ENCODE measurements at regions not wholly inside any gene's neighbourhood (a gene's known extent, or its start where the extent isn't known, plus 50 kb on each side); places are given as distances from the start of the nearest gene placed in this dataset.
A peak's percentile ranks its signal among the peaks of the same experiment; 100 is the strongest.
"Not testable (repeated sequence)": the region's sequence is repeated elsewhere in the genome, so short reads cannot be mapped to it uniquely, and the experiment has no call there.

DNA sequence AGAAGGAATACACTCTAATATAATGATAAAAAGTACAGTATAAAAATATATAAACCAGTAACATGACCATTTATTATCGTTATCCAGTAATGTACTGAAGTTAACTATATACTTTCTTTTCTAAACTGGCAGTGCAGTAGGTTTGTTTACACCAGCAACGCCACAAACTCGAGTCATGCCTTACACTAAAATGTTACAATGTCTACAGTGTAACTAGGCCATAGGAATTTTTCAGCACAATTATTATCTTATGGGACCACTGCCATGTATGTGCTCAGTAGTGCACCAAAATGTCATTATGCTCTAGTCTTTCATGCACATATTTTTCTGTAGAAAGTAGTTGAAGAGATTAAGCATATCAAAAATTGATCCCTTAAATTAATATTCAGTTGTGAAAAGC, 609.8 kb upstream of the BCHE start:
- peak; percentile 72 for DNase-seq (ENCODE audit: low spot score)

GRCh38 chr3:166446291-166446690, 609.1 kb upstream of the BCHE start:
- DNase-seq (ENCODE audit: low spot score), result peak; percentile 55

DNA sequence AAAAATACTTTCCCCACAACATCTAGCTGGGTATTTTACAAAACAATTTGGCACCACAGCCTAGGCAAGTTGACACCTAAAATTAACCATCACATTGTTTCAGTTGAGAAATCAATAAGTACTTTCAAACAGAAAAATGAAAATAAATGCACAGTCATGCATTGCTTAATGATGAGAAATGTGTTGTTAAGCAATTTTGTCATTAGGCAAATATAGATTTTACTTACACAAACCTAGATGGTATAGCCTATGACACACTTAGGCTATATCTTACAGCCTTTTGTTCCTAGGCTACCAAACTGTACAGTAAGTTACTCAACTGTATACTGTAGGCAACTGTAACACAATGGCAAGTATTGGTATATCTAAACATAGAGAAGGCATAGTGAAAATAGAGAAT, 608.6 kb upstream of the BCHE start:
- no peak for DNase-seq (ENCODE audit: low spot score)

GRCh38 chr3:166444756-166445155, 607.5 kb upstream of the BCHE start:
- peak; percentile 16 for DNase-seq (ENCODE audit: low spot score)

DNA sequence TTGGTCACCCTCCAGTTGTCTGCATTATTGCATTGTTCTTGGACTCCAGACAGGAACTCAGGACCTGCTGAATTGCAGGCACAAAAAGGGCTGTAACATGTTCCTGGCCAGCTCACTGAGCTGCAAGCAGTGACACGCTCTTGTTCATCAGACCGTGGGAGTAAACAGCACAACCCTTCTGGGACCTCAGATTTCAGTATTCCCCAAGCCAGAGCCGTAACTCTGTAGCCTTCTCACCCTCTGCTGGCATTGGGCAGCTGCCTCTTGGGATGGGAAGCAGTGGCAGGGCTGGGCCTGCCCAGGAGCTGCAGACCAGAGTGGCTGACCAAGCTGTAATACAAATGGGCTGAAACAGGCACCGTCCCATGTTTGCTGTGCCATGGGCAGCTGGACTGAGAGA, 607.1 kb upstream of the BCHE start:
- no peak for DNase-seq (ENCODE audit: low spot score)

- no peak for DNase-seq (ENCODE audit: low spot score)
Observed at GRCh38 chr3:166435469-166436057, 598.3 kb upstream of the BCHE start.

DNA sequence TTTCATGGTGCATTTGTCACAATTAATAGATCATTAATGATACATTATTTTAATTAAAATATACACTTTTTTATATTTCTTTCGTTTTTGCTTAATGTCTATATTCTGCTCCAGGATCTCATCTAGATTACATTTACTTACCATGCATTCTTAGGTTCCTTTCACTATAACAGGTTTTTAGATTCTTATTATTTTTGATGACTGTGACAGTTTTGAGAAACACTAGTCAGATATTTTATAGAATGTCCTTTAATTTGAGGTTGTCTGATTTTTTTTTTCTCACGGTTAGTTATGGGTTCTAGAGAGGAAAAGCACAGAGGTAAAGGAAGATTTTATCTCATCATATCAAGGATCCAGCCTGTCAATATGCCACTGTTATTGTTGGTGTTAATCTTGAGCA, 595.8 kb upstream of the BCHE start:
- no peak for DNase-seq (ENCODE audit: low spot score)

DNA sequence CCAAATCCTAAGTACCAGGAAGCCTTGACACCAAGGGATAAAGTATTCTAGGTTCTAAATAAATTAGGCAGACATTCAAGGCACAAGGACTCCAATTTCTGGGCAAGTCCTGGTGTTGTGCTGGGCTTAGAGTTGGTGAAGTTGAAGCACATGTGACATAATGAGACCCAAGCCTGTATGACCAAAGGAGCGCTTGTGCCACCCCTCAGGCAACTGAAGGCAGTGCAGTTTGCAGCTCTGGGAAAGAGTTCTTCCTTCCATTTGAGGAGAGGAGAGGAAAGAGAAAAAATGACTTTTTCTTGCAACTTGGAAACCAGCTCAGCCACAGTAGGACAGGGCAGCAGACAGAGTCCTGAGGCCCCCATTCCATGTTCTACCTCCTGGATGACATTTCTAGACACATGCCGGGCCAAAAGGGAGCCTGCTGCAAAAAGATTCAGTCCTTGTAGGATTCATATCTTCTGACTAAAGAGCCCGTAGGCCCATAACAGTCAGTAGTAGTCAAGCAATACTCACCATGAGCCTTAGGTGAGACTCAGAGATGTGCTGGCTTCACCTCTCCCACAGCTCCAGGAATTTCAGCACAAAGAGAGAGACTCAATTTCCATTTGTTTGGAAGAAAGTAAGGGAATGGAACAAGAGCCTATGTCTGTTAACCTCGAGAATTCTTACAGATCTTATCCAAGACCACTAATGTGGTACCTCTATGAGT, 588.8 kb upstream of the BCHE start:
- DNase-seq (ENCODE audit: low spot score), result no peak

DNA sequence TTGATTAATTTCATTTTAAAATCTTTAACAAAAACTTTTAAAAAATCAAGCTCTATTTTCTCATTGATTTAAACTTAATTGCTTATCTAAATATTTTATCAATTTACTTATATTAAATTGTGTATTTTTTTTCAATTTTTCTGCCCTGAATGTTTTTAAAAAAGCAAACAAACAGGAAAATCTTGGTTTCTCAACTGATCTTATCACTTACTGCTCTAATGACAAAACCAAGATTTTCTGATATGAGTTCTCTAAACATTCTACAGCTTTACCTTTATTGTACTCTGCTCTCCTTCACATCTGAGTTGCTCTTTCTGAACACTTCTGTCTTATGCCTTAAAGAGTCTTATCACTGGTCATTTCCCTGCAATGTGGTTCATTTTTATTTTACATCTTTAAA, 587.8 kb upstream of the BCHE start:
- DNase-seq (ENCODE audit: low spot score), result no peak

- not testable (repeated sequence) for DNase-seq (ENCODE audit: low spot score)
Observed at GRCh38 chr3:166423824-166424513, 586.7 kb upstream of the BCHE start.

GRCh38 chr3:166422556-166422955, 585.3 kb upstream of the BCHE start:
- DNase-seq (ENCODE audit: low spot score), result no peak

GRCh38 chr3:166420071-166420470, 582.8 kb upstream of the BCHE start:
- DNase-seq (ENCODE audit: low spot score), result no peak

DNA sequence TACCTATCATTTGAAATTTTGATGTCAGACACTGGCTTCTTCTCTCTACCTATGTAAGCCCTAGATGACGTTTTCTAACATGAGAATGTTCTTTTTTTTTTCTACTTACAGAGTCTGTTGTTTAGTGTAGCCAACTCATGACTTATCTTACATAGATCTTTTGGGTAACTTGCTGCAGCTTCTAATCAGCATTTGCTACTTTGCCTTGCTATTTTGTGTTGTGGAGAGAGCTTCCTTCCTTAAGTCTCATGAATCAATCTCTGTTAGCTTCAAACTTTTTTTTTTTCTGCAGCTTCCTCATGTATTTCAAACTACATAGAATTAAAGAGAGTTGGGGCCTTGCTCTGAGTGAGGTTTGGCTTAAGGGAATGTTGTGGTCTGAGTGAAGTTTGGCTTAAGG, 568.7 kb upstream of the BCHE start:
- DNase-seq (ENCODE audit: low spot score), result no peak

GRCh38 chr3:166405465-166405864, 568.2 kb upstream of the BCHE start:
- DNase-seq (ENCODE audit: low spot score), result no peak

DNA sequence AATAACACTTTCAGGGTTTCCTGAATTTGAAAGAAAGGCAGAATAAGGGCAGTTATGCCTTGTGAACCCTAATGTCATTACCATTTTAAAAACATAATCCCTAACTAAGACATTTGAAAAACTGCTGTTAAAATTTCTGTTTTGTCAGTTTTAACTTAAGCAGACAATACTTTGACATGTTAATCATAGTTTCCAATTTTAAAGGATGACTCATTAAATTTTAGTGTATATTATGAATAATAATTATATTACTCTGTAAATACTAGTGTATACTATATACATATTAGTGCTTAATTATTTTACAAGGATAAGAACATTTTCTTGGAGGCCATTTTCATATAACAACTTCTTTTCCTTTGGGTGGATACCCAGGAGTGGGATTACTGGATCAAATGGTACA, 553.1 kb upstream of the BCHE start:
- no peak for DNase-seq (ENCODE audit: low spot score)

- DNase-seq (ENCODE audit: low spot score), result no peak
Observed at GRCh38 chr3:166388321-166388720, 551.1 kb upstream of the BCHE start.

GRCh38 chr3:166372571-166373106, 535.4 kb upstream of the BCHE start:
- DNase-seq (ENCODE audit: low spot score), result no peak

DNA sequence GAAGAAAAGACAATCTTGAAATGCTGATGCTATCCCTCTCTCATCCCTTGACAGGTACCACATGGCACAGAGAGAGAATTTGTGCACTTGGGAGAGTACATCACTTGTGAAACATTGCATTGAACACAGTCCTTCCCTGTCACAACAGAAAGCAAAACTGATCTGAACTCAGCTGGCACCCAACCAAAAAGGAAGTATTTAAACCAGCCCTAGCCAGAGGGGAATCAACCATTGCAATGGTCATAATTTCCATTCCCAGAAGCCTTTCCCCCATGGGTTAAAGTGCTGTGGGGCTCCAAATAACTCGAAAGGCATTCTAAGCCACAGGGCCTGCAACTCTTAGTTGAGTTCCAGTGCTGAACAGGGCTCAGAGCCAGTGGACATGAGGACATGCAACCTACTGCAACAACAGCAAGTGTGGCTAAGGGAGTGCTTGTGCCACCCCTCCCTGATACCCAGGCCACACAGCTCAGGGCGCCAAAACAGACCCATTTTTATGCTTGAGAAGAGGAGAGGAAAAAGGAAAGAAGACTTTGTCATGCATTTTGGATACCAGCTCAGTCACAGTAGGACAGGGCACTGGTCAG, 530.8 kb upstream of the BCHE start:
- peak; percentile 59 for DNase-seq (ENCODE audit: low spot score)

DNA sequence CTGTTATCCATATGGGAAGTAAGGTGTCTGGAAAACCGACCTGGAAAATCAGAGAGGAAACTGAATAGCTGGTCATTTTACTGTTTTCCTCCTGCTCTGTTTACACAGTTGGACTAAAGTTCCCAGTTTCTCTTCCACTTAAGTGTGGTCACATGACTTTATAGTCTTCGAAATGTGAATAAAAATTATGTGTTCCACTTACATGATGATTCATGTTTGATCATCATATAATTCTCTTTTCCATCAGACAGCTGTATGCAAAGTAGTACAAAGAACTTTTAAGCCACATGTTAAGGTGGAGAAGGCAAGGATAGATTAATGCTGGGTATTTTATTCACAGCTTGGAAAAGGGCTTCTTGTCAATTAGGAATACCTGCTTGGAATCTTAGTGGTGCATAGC, 525.5 kb upstream of the BCHE start:
- no peak for DNase-seq (ENCODE audit: low spot score)

DNA sequence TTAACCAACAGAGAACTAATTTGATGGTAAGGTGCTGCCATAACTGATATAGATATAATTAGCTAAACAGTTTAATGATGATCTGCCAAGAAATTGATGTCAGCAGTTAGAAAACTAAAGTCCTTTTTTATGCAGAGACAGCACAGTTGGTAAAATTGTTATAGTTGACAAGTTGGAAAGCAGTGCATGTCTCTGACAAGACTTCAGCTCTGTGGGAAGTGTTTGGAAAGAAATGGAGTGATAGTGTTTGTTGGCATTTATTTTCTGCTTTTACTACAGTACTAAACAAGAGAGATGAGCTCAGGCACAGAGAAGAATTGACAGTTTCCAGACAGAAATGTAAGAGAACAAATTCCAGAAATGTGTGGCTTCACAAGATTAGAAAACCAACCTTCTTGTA, 523.5 kb upstream of the BCHE start:
- DNase-seq (ENCODE audit: low spot score), result no peak

GRCh38 chr3:166351461-166351860, 514.2 kb upstream of the BCHE start:
- no peak for DNase-seq (ENCODE audit: low spot score)

DNA sequence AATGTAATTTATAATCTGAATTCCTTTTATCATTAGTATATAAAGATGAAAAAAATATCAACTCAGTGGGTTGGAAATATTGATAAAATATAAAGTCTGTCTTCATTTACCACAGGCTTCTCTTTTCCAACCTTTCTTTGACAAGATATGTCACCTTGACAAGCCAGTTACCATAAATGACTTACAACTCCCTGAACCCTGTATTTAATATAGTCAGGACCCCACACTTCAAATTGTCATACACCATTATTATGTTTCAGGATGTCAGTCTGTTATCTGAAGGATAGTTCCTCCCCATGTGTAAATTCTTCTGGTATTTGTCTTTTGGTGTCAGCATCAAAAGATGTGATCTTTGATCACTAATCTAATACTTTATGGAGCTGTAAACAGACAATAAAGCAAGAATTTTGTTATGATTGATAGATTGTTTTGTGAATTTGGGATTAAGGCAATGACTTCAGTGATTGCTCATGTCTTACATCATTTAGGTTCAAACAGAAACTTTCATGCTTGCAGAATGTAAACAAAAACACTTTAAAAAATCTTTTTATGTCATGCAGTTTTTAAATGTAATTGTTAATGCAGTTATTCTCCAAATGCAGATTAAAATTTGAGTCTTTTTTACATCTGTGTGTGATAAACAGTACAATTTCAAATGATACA, 503.5 kb upstream of the BCHE start:
- DNase-seq (ENCODE audit: low spot score), result no peak
